ENCODE measurements at regions not wholly inside any gene's neighbourhood (a gene's known extent, or its start where the extent isn't known, plus 50 kb on each side); places are given as distances from the start of the nearest gene placed in this dataset.

GRCh38 chr2:219983836-219984235 is 356.4 kb downstream of the SLC4A3 start:
- Histone ChIP-seq H3K36me3 (no peaks in the 10 kb centered on the region), H3K9me3 (ENCODE audit: low read depth) (no peaks in the 10 kb centered on the region), H3K4me1 (ENCODE audit: low read depth) (no peaks in the 10 kb centered on the region), H3K4me3 (no peak overlapping the region), H3K27ac (no peak overlapping the region), H3K27me3 (no peaks in the 10 kb centered on the region)
- no peak for TF ChIP-seq CTCF (IDR thresholded peaks at IDR 0.05; ENCODE audit: low read depth, low read length)
- peak in 1 of 2 donors; percentile 57 for DNase-seq (ENCODE audit: low read depth in 1 of 2, low spot score in 1 of 2)

GRCh38 chr2:219985017-219985416 is 357.6 kb downstream of the SLC4A3 start:
- no peaks in the 10 kb centered on the region for H3K9me3 ChIP-seq (ENCODE audit: low read depth)
- H3K4me1 ChIP-seq (ENCODE audit: low read depth): no peaks in the 10 kb centered on the region
- H3K27ac ChIP-seq: no peak overlapping the region
- no peak overlapping the region for H3K4me3 ChIP-seq
- no peaks in the 10 kb centered on the region for H3K27me3 ChIP-seq
- H3K36me3 ChIP-seq: no peaks in the 10 kb centered on the region
- DNase-seq (ENCODE audit: low read depth in 1 of 2, low spot score in 1 of 2): no peak
- TF ChIP-seq CTCF (IDR thresholded peaks at IDR 0.05; ENCODE audit: low read depth, low read length): no peak

- H3K9me3 ChIP-seq (ENCODE audit: low read depth): no peaks in the 10 kb centered on the region
- H3K27me3 ChIP-seq: no peaks in the 10 kb centered on the region
- peak in 1 of 2 donors; percentile 58 for DNase-seq (ENCODE audit: low read depth in 1 of 2, low spot score in 1 of 2)
- no peaks in the 10 kb centered on the region for H3K4me1 ChIP-seq (ENCODE audit: low read depth)
- H3K27ac ChIP-seq: no peak overlapping the region
- TF ChIP-seq CTCF (IDR thresholded peaks at IDR 0.05; ENCODE audit: low read depth, low read length): no peak
- H3K4me3 ChIP-seq: no peak overlapping the region
- H3K36me3 ChIP-seq: no peaks in the 10 kb centered on the region
Observed at GRCh38 chr2:219987830-219988229, 360.4 kb downstream of the SLC4A3 start.

- Histone ChIP-seq H3K4me1 (ENCODE audit: low read depth) (no peaks in the 10 kb centered on the region), H3K27me3 (no peaks in the 10 kb centered on the region), H3K4me3 (no peak overlapping the region), H3K9me3 (ENCODE audit: low read depth) (no peaks in the 10 kb centered on the region), H3K36me3 (no peaks in the 10 kb centered on the region), H3K27ac (no peak overlapping the region)
- TF ChIP-seq CTCF (IDR thresholded peaks at IDR 0.05; ENCODE audit: low read depth, low read length): no peak
- no peak for DNase-seq (ENCODE audit: low read depth in 1 of 2, low spot score in 1 of 2)
Observed at GRCh38 chr2:219989744-219990143, 362.3 kb downstream of the SLC4A3 start.

GRCh38 chr2:219991116-219991515 is 363.7 kb downstream of the SLC4A3 start:
- DNase-seq (ENCODE audit: low read depth in 1 of 2, low spot score in 1 of 2): no peak
- Histone ChIP-seq H3K36me3 (no peaks in the 10 kb centered on the region), H3K4me3 (no peak overlapping the region), H3K27me3 (no peaks in the 10 kb centered on the region), H3K4me1 (ENCODE audit: low read depth) (no peaks in the 10 kb centered on the region), H3K9me3 (ENCODE audit: low read depth) (no peaks in the 10 kb centered on the region), H3K27ac (no peak overlapping the region)
- TF ChIP-seq CTCF (IDR thresholded peaks at IDR 0.05; ENCODE audit: low read depth, low read length): no peak

- no peak for DNase-seq (ENCODE audit: low read depth in 1 of 2, low spot score in 1 of 2)
- no peaks in the 10 kb centered on the region for H3K27me3 ChIP-seq
- H3K27ac ChIP-seq: no peak overlapping the region
- H3K4me3 ChIP-seq: no peak overlapping the region
- H3K4me1 ChIP-seq (ENCODE audit: low read depth): no peaks in the 10 kb centered on the region
- no peaks in the 10 kb centered on the region for H3K36me3 ChIP-seq
- no peaks in the 10 kb centered on the region for H3K9me3 ChIP-seq (ENCODE audit: low read depth)
- TF ChIP-seq CTCF (IDR thresholded peaks at IDR 0.05; ENCODE audit: low read depth, low read length): no peak
Observed at GRCh38 chr2:219995399-219995798, 368.0 kb downstream of the SLC4A3 start.

Measured in cardiac muscle cell (in vitro differentiated cells and primary cell).